Testis (tissue), 2 donors: ENCODE measurements at regions not wholly inside any gene's neighbourhood (a gene's known extent, or its start where the extent isn't known, plus 50 kb on each side); places are given as distances from the start of the nearest gene placed in this dataset.

Source experiments
- CTCF ChIP-seq, 3 experiments: fragments of 450-650 bp in 2 of 3; fragments of 200-600 bp in 1 of 3; sonication (generic) in 1 of 3; IDR thresholded peaks; one replicate each; pipeline ENCODE4 v1.5.1; 2016 to 2019; ENCODE audit warnings: antibody characterized with exemption in 3 of 3, mild to moderate bottlenecking in 2 of 3, moderate library complexity in 1 of 3
- POLR2A ChIP-seq: fragments of 450-650 bp; IDR thresholded peaks from one replicate; pipeline ENCODE4 v1.6.1; 2017; ENCODE audit warnings: antibody characterized with exemption, mild to moderate bottlenecking, moderate library complexity

GRCh38 chr5:58284886-58285285, 175.0 kb downstream of the PLK2 start:
- TF ChIP-seq CTCF (IDR thresholded peaks at IDR 0.05) (no peak), POLR2A (no peak)
